ENCODE measurements at regions not wholly inside any gene's neighbourhood (a gene's known extent, or its start where the extent isn't known, plus 50 kb on each side); places are given as distances from the start of the nearest gene placed in this dataset.

GRCh38 chr6:88359530-88360202, 193.5 kb upstream of the CNR1 start:
- ChIA-PET CTCF (interaction anchor here (1.3 kb wide), 1 partner anchor 12 kb away, joined by 3 read pairs; no protein-coding TSS in a partner anchor), POLR2A (no interaction called here), SMC1A (ENCODE audit: uncharacterized antibody, unreplicated experiment) (interaction anchor here (1.5 kb wide), 1 partner anchor 7 kb away, joined by 3 read pairs; no protein-coding TSS in a partner anchor), RAD21 (ENCODE audit: unreplicated experiment) (interaction anchor here (1.6 kb wide), 1 partner anchor 510 kb away, joined by 3 read pairs; no protein-coding TSS in a partner anchor)
- Histone ChIP-seq H3K27me3 (replicated peaks in 1 of 2; ENCODE audit: control insufficient read depth in 2 of 2, insufficient read depth in 2 of 2, low read length in 1 of 2) (no peaks in the 10 kb centered on the region), H3K4me3 (no peak overlapping the region), H3K79me2 (ENCODE audit: control insufficient read depth, insufficient read depth, low read length) (no peaks in the 10 kb centered on the region), H3K4me1 (ENCODE audit: control insufficient read depth, insufficient read depth, low read length) (no peaks in the 10 kb centered on the region), H3K9me3 (replicated peaks; ENCODE audit: control insufficient read depth, insufficient read depth, low read length) (no peaks in the 10 kb centered on the region), H3K9ac (ENCODE audit: control insufficient read depth, insufficient read depth, low read length) (no peak overlapping the region), H4K20me1 (ENCODE audit: control insufficient read depth, insufficient read depth) (no peaks in the 10 kb centered on the region), H3K4me2 (ENCODE audit: control insufficient read depth, insufficient read depth) (no peak overlapping the region), H3K27ac (ENCODE audit: control insufficient read depth, insufficient read depth) (no peak overlapping the region), H3K36me3 (ENCODE audit: control insufficient read depth in 2 of 2, insufficient read depth in 2 of 2, low read length in 1 of 2) (no peaks in the 10 kb centered on the region), H2AFZ (ENCODE audit: control insufficient read depth, low read depth, low read length) (no peak overlapping the region)
- in situ Hi-C loops (cut with MboI) (no loop called here), intact Hi-C loops (cut with micrococcal nuclease; ENCODE audit: unreplicated experiment) (no loop called here)
- ATAC-seq, result no peak
- BruUV-seq (replicated peaks), result no TSS peak
- 0% methylated on average over 3 of the region's 3 CpGs for WGBS (ENCODE audit: insufficient coverage, insufficient replicate concordance, low lambda C conversion rate, missing lambda C conversion rate)
- no peak for DNase-seq (ENCODE audit: low read depth, low spot score)
- TF ChIP-seq NR2F1 (conservative IDR thresholded peaks at IDR 0.05) (no peak), RAD21 (IDR thresholded peaks at IDR 0.05; ENCODE audit: insufficient read depth, low read depth, low read length) (peak; percentile 14; the same call in 1 of the 2 replicates)
- no peak for FAIRE-seq

GRCh38 chr6:88358846-88359245, 192.7 kb upstream of the CNR1 start:
- SMC1A ChIA-PET (ENCODE audit: uncharacterized antibody, unreplicated experiment), result interaction anchor here (0.8 to 1.5 kb wide), 2 partner anchors 8 to 134 kb away, joined by 3 read pairs; no protein-coding TSS in a partner anchor
- FAIRE-seq, result no peak
- Histone ChIP-seq H3K9ac (ENCODE audit: control insufficient read depth, insufficient read depth, low read length) (no peak overlapping the region), H3K4me1 (ENCODE audit: control insufficient read depth, insufficient read depth, low read length) (no peaks in the 10 kb centered on the region), H4K20me1 (ENCODE audit: control insufficient read depth, insufficient read depth) (no peaks in the 10 kb centered on the region), H3K79me2 (ENCODE audit: control insufficient read depth, insufficient read depth, low read length) (no peaks in the 10 kb centered on the region), H3K36me3 (ENCODE audit: control insufficient read depth in 2 of 2, insufficient read depth in 2 of 2, low read length in 1 of 2) (no peaks in the 10 kb centered on the region), H3K4me2 (ENCODE audit: control insufficient read depth, insufficient read depth) (no peak overlapping the region), H2AFZ (ENCODE audit: control insufficient read depth, low read depth, low read length) (no peak overlapping the region), H3K27me3 (replicated peaks in 1 of 2; ENCODE audit: control insufficient read depth in 2 of 2, insufficient read depth in 2 of 2, low read length in 1 of 2) (no peaks in the 10 kb centered on the region), H3K27ac (ENCODE audit: control insufficient read depth, insufficient read depth) (no peak overlapping the region), H3K9me3 (replicated peaks; ENCODE audit: control insufficient read depth, insufficient read depth, low read length) (no peaks in the 10 kb centered on the region), H3K4me3 (no peak overlapping the region)
- POLR2A ChIA-PET, result no interaction called here
- intact Hi-C loops (cut with micrococcal nuclease; ENCODE audit: unreplicated experiment) (no loop called here), in situ Hi-C loops (cut with MboI) (no loop called here)
- no peak for DNase-seq (ENCODE audit: low read depth, low spot score)
- no TSS peak for BruUV-seq (replicated peaks)
- CTCF ChIA-PET, result interaction anchor here (0.8 to 1.3 kb wide), 3 partner anchors 11 to 422 kb away, joined by 3 read pairs; no protein-coding TSS in a partner anchor
- RAD21 ChIA-PET (ENCODE audit: unreplicated experiment), result interaction anchor here (1.6 kb wide), 1 partner anchor 511 kb away, joined by 3 read pairs; no protein-coding TSS in a partner anchor
- ATAC-seq, result no peak
- TF ChIP-seq BCLAF1 (IDR thresholded peaks at IDR 0.05), result no peak
- no peak for TF ChIP-seq POU2F2 (IDR thresholded peaks at IDR 0.05; ENCODE audit: borderline replicate concordance, low read depth, low read length)
- TF ChIP-seq RB1 (IDR thresholded peaks at IDR 0.05; ENCODE audit: borderline replicate concordance), result no peak
- TF ChIP-seq TBL1XR1 (IDR thresholded peaks at IDR 0.05; ENCODE audit: low read depth, low read length), result no peak
- no peak for TF ChIP-seq SREBF1 (IDR thresholded peaks at IDR 0.05; ENCODE audit: low read length)
- no peak for TF ChIP-seq IRF3 (IDR thresholded peaks at IDR 0.05)
- TF ChIP-seq SP1 (IDR thresholded peaks at IDR 0.05; ENCODE audit: low read depth, low read length), result no peak
- no peak for TF ChIP-seq ZSCAN29 (IDR thresholded peaks at IDR 0.05)
- no peak for TF ChIP-seq MYB (IDR thresholded peaks at IDR 0.05; ENCODE audit: borderline replicate concordance, low read depth, low read length)
- no peak for TF ChIP-seq NBN (IDR thresholded peaks at IDR 0.05)
- TF ChIP-seq, protein P1, sequence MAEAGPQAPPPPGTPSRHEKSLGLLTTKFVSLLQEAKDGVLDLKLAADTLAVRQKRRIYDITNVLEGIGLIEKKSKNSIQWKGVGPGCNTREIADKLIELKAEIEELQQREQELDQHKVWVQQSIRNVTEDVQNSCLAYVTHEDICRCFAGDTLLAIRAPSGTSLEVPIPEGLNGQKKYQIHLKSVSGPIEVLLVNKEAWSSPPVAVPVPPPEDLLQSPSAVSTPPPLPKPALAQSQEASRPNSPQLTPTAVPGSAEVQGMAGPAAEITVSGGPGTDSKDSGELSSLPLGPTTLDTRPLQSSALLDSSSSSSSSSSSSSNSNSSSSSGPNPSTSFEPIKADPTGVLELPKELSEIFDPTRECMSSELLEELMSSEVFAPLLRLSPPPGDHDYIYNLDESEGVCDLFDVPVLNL (IDR thresholded peaks at IDR 0.05; ENCODE audit: low read depth, low read length), result no peak
- no peak for TF ChIP-seq IKZF2 (IDR thresholded peaks at IDR 0.05)
